Activated naive CD4-positive, alpha-beta T cell treated with anti-CD3 and anti-CD28 coated beads, Interleukin-2, amount 50 U/mL, for 24 hours (primary cell): ENCODE measurements at regions not wholly inside any gene's neighbourhood (a gene's known extent, or its start where the extent isn't known, plus 50 kb on each side); places are given as distances from the start of the nearest gene placed in this dataset.
"Not testable (repeated sequence)": the region's sequence is repeated elsewhere in the genome, so short reads cannot be mapped to it uniquely, and the experiment has no call there.

Experiments used
- H3K27ac Mint-ChIP-seq: one replicate; pipeline ENCODE4 v1.8.0; 2021; ENCODE audit warnings: mild to moderate bottlenecking, mixed read lengths
- H3K27me3 Mint-ChIP-seq: one replicate; pipeline ENCODE4 v1.8.0; 2021; ENCODE audit warnings: mixed read lengths
- H3K36me3 Mint-ChIP-seq: one replicate; pipeline ENCODE4 v1.8.0; 2021; ENCODE audit warnings: mixed read lengths
- H3K4me1 Mint-ChIP-seq: one replicate; pipeline ENCODE4 v1.8.0; 2021; ENCODE audit warnings: mixed read lengths
- H3K4me3 Mint-ChIP-seq: one replicate; pipeline ENCODE4 v1.8.0; 2021; ENCODE audit warnings: mild to moderate bottlenecking, mixed read lengths
- H3K9me3 Mint-ChIP-seq: one replicate; pipeline ENCODE4 v1.8.0; 2021; ENCODE audit warnings: mixed read lengths

- no peaks in the 10 kb centered on the region for H3K9me3 Mint-ChIP-seq
Measured at GRCh38 chr13:109330123-109330522, 456.3 kb downstream of the IRS2 start.

GRCh38 chr13:109329175-109329574, 457.2 kb downstream of the IRS2 start:
- Mint-ChIP-seq H3K4me3 (no peak overlapping the region), H3K4me1 (no peaks in the 10 kb centered on the region), H3K9me3 (no peaks in the 10 kb centered on the region), H3K36me3 (no peaks in the 10 kb centered on the region), H3K27ac (no peak overlapping the region), H3K27me3 (peaks cover 6% of the 10 kb centered on the region)

More at GRCh38 chr13:109330123-109330522, 456.3 kb downstream of the IRS2 start:
- Mint-ChIP-seq H3K4me1 (no peaks in the 10 kb centered on the region), H3K36me3 (no peaks in the 10 kb centered on the region), H3K27me3 (peaks cover 7% of the 10 kb centered on the region), H3K4me3 (no peak overlapping the region), H3K27ac (no peak overlapping the region)

GRCh38 chr13:109326601-109327000, 459.8 kb downstream of the IRS2 start:
- Mint-ChIP-seq H3K36me3 (no peaks in the 10 kb centered on the region), H3K27ac (no peak overlapping the region), H3K4me3 (no peak overlapping the region), H3K9me3 (peaks cover 9% of the 10 kb centered on the region), H3K27me3 (peaks cover 2% of the 10 kb centered on the region), H3K4me1 (no peaks in the 10 kb centered on the region)

- Mint-ChIP-seq H3K27ac (no peak overlapping the region), H3K9me3 (peaks cover 11% of the 10 kb centered on the region), H3K27me3 (peaks cover 2% of the 10 kb centered on the region), H3K4me3 (no peak overlapping the region), H3K36me3 (no peaks in the 10 kb centered on the region), H3K4me1 (no peaks in the 10 kb centered on the region)
Measured at GRCh38 chr13:109323338-109323737, 463.0 kb downstream of the IRS2 start.

- no peak overlapping the region for H3K27ac Mint-ChIP-seq
- H3K9me3 Mint-ChIP-seq: peaks cover 11% of the 10 kb centered on the region
- no peaks in the 10 kb centered on the region for H3K4me1 Mint-ChIP-seq
- peaks cover 4% of the 10 kb centered on the region for H3K27me3 Mint-ChIP-seq
- H3K36me3 Mint-ChIP-seq: no peaks in the 10 kb centered on the region
- H3K4me3 Mint-ChIP-seq: no peak overlapping the region
Measured at GRCh38 chr13:109318945-109319590, 467.3 kb downstream of the IRS2 start.

- H3K9me3 Mint-ChIP-seq: no peaks in the 10 kb centered on the region
- no peak overlapping the region for H3K4me3 Mint-ChIP-seq
- H3K27ac Mint-ChIP-seq: no peak overlapping the region
- H3K27me3 Mint-ChIP-seq: peaks cover 4% of the 10 kb centered on the region
- no peaks in the 10 kb centered on the region for H3K36me3 Mint-ChIP-seq
- H3K4me1 Mint-ChIP-seq: no peaks in the 10 kb centered on the region
Measured at GRCh38 chr13:109315481-109315880, 470.9 kb downstream of the IRS2 start.

- H3K4me3 Mint-ChIP-seq: no peak overlapping the region
- no peaks in the 10 kb centered on the region for H3K4me1 Mint-ChIP-seq
- H3K27ac Mint-ChIP-seq: no peak overlapping the region
- H3K27me3 Mint-ChIP-seq: peaks cover 4% of the 10 kb centered on the region
- no peaks in the 10 kb centered on the region for H3K36me3 Mint-ChIP-seq
- H3K9me3 Mint-ChIP-seq: no peaks in the 10 kb centered on the region
Measured at GRCh38 chr13:109314101-109314500, 472.3 kb downstream of the IRS2 start.

GRCh38 chr13:109312399-109312798, 474.0 kb downstream of the IRS2 start:
- Mint-ChIP-seq H3K4me3 (no peak overlapping the region), H3K9me3 (no peaks in the 10 kb centered on the region), H3K27me3 (peaks cover 2% of the 10 kb centered on the region), H3K27ac (no peak overlapping the region), H3K36me3 (no peaks in the 10 kb centered on the region), H3K4me1 (no peaks in the 10 kb centered on the region)

- H3K4me1 Mint-ChIP-seq, H3K9me3 Mint-ChIP-seq, H3K27ac Mint-ChIP-seq, H3K4me3 Mint-ChIP-seq, H3K36me3 Mint-ChIP-seq, H3K27me3 Mint-ChIP-seq: not testable (repeated sequence)
Measured at GRCh38 chr13:109311431-109311976, 474.9 kb downstream of the IRS2 start.

- no peaks in the 10 kb centered on the region for H3K27me3 Mint-ChIP-seq
- H3K4me1 Mint-ChIP-seq: no peaks in the 10 kb centered on the region
- no peak overlapping the region for H3K27ac Mint-ChIP-seq
- no peaks in the 10 kb centered on the region for H3K36me3 Mint-ChIP-seq
- no peak overlapping the region for H3K4me3 Mint-ChIP-seq
- H3K9me3 Mint-ChIP-seq: no peaks in the 10 kb centered on the region
Measured at GRCh38 chr13:109309625-109310363, 476.6 kb downstream of the IRS2 start.

GRCh38 chr13:109307027-109307426, 479.4 kb downstream of the IRS2 start:
- Mint-ChIP-seq H3K4me1 (no peaks in the 10 kb centered on the region), H3K27me3 (no peaks in the 10 kb centered on the region), H3K9me3 (no peaks in the 10 kb centered on the region), H3K4me3 (no peak overlapping the region), H3K36me3 (no peaks in the 10 kb centered on the region), H3K27ac (no peak overlapping the region)

GRCh38 chr13:109301726-109302125, 484.7 kb downstream of the IRS2 start:
- H3K27ac Mint-ChIP-seq: no peak overlapping the region

GRCh38 chr13:109301276-109301675, 485.1 kb downstream of the IRS2 start:
- Mint-ChIP-seq H3K27ac (no peak overlapping the region), H3K27me3 (peaks cover 2% of the 10 kb centered on the region), H3K4me1 (no peaks in the 10 kb centered on the region), H3K36me3 (no peaks in the 10 kb centered on the region), H3K9me3 (no peaks in the 10 kb centered on the region), H3K4me3 (no peak overlapping the region)

More at GRCh38 chr13:109301726-109302125, 484.7 kb downstream of the IRS2 start:
- Mint-ChIP-seq H3K36me3 (no peaks in the 10 kb centered on the region), H3K4me1 (no peaks in the 10 kb centered on the region), H3K9me3 (no peaks in the 10 kb centered on the region), H3K4me3 (no peak overlapping the region), H3K27me3 (peaks cover 2% of the 10 kb centered on the region)

GRCh38 chr13:109297628-109298027, 488.8 kb downstream of the IRS2 start:
- Mint-ChIP-seq H3K27me3 (peaks cover 2% of the 10 kb centered on the region), H3K9me3 (no peaks in the 10 kb centered on the region), H3K27ac (no peak overlapping the region), H3K36me3 (peaks cover 2% of the 10 kb centered on the region), H3K4me1 (no peaks in the 10 kb centered on the region), H3K4me3 (no peak overlapping the region)

GRCh38 chr13:109293166-109293565, 493.2 kb downstream of the IRS2 start:
- H3K27ac Mint-ChIP-seq: no peak overlapping the region

GRCh38 chr13:109288151-109288709, 498.2 kb downstream of the IRS2 start:
- Mint-ChIP-seq H3K27ac (peak overlapping the region; percentile 44), H3K9me3 (no peaks in the 10 kb centered on the region), H3K27me3 (peaks cover 4% of the 10 kb centered on the region), H3K4me3 (no peak overlapping the region), H3K4me1 (no peaks in the 10 kb centered on the region), H3K36me3 (no peaks in the 10 kb centered on the region)

More at GRCh38 chr13:109293166-109293565, 493.2 kb downstream of the IRS2 start:
- Mint-ChIP-seq H3K36me3 (peaks cover 2% of the 10 kb centered on the region), H3K4me1 (no peaks in the 10 kb centered on the region), H3K27me3 (peaks cover 2% of the 10 kb centered on the region), H3K9me3 (no peaks in the 10 kb centered on the region), H3K4me3 (no peak overlapping the region)
